IgD-negative memory B cell (primary cell): ENCODE measurements at regions not wholly inside any gene's neighbourhood (a gene's known extent, or its start where the extent isn't known, plus 50 kb on each side); places are given as distances from the start of the nearest gene placed in this dataset.

Experiments
- H3K27ac Mint-ChIP-seq, 3 donors: one replicate each; pipeline ENCODE4 v1.8.0; 2020 to 2022; ENCODE audit warnings: mild to moderate bottlenecking in 3 of 3, mixed read lengths in 3 of 3, moderate library complexity in 1 of 3
- H3K27me3 Mint-ChIP-seq: one replicate; pipeline ENCODE4 v1.8.0; 2021; ENCODE audit warnings: mixed read lengths
- H3K36me3 Mint-ChIP-seq: one replicate; pipeline ENCODE4 v1.8.0; 2020; ENCODE audit warnings: mild to moderate bottlenecking, mixed read lengths
- H3K4me1 Mint-ChIP-seq, 3 donors: one replicate each; pipeline ENCODE4 v1.8.0; 2020 to 2022; ENCODE audit warnings: mixed read lengths in 3 of 3, mild to moderate bottlenecking in 1 of 3
- H3K4me3 Mint-ChIP-seq, 4 donors: one replicate each; pipeline ENCODE4 v1.8.0; 2020 to 2022; ENCODE audit warnings: mild to moderate bottlenecking in 4 of 4, mixed read lengths in 4 of 4, moderate library complexity in 3 of 4
- H3K9me3 Mint-ChIP-seq, 3 donors: one replicate each; pipeline ENCODE4 v1.8.0; 2020 to 2021; ENCODE audit warnings: mixed read lengths in 3 of 3, mild to moderate bottlenecking in 1 of 3

DNA sequence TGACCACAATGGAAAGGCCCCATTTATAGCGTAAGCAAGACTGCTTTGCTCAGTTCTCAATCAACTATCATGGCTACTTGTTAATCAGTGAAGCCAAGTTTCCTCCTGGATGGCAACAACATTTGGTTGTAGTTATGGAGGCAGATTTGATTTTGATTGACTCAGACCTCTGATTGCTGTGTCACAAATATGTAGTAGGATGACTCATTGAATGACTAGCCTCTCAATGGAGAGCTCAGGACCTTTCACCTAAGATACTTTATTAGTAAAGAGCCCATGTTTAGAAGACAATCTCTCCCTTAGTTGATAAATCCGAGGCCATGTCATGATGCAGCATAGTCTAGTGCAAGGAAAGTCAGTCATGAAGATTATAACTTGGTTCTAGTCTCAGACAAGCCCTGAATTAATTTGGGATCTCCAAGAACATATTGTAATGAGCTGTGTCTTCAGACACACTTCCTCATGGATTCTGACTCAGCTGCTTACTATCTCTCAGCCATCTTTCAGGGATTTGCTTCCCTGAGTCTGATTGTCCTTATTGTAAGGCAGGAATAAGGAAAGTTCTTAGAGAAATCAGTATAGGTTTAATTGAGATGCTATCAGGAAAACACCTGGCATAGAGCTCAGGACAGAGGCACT is 397.4 kb upstream of the TMCO5A start:
- H3K36me3 Mint-ChIP-seq, result no peaks in the 10 kb centered on the region
- H3K27me3 Mint-ChIP-seq, result no peaks in the 10 kb centered on the region
- peaks cover 8 to 14% (median 8%) of the 10 kb centered on the region in 3 donors for H3K9me3 Mint-ChIP-seq
- H3K27ac Mint-ChIP-seq, result no peak overlapping the region
- H3K4me3 Mint-ChIP-seq, result no peak overlapping the region
- no peaks in the 10 kb centered on the region for H3K4me1 Mint-ChIP-seq

DNA sequence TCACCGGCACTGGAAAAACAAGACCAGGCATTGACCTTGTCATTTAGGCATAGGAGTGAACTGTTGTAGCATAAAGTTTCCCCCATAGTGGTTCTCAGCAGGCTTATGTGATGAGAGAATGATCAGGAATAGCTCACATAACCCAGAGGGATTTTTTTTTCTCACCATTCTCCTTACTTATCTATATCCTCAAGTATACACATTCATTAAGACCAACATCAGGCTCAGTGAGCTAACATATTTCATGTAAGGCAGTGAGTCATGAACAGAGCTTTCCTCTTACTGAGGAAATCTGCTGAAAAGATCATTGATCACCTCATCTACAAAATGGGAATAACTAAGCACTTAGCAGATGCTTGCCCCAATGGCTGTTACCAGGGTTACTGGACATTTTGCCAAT is 396.6 kb upstream of the TMCO5A start:
- Mint-ChIP-seq H3K4me1 (no peaks in the 10 kb centered on the region), H3K27ac (no peak overlapping the region), H3K4me3 (no peak overlapping the region), H3K9me3 (peaks cover 6 to 14% (median 8%) of the 10 kb centered on the region in 3 donors), H3K27me3 (no peaks in the 10 kb centered on the region), H3K36me3 (no peaks in the 10 kb centered on the region)

DNA sequence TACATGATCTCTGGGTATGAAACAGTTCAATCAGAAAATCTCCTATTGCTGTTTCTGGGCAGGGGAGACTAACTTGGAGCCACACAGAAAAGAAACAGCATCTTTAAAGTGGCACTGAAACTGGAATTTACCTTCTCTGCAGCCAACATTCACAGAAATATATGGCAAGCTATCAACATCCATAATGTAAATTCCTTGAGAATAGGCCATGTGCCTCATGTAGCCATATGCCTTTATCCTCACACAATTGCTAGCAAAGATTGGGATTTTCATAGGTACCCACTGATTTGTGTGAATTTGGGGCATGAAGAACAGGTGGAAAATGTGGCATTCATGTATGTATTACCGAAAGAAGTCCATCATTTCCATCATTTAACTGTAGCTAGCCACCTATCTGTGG is 386.3 kb upstream of the TMCO5A start:
- Mint-ChIP-seq H3K4me1 (no peaks in the 10 kb centered on the region), H3K4me3 (no peak overlapping the region), H3K36me3 (no peaks in the 10 kb centered on the region), H3K27ac (no peak overlapping the region), H3K27me3 (no peaks in the 10 kb centered on the region), H3K9me3 (peaks cover 0 to 5% (median 2%) of the 10 kb centered on the region in 3 donors)

DNA sequence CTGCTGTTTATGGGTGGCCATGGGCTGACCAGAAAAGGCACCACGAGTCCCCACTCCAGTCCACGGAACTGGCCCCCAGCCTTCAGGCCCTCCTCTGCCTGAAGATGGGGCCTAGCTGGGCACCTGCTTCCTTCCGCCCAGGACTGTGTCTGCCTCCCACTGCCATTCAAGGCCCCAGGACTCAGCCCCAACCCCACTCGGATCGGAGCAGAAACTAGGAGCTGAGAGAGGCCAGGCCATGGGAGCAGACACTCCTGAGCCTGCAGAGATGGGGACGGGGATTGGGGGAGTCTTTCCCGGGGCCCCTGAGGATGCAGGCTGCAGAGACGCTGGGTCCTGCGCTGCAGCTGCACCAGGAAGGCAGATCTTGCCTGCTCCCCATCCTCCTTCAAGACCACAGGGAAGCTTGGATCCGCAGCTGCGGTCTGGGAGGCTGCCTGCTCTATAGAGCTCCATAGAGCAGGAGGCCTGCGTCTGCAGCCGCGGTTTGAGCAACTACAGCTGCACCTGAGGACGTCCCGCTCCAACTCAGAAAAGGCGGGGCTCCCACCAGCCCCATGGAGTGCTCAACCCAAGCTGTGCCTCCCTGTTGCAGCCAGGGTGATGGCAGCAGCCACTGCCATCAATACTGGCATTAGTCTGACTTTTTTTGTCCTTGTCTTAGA is 383.9 kb upstream of the TMCO5A start:
- Mint-ChIP-seq H3K36me3 (no peaks in the 10 kb centered on the region), H3K4me3 (no peak overlapping the region), H3K27me3 (no peaks in the 10 kb centered on the region), H3K27ac (no peak overlapping the region), H3K4me1 (no peaks in the 10 kb centered on the region), H3K9me3 (peaks cover 0 to 10% (median 4%) of the 10 kb centered on the region in 3 donors)

DNA sequence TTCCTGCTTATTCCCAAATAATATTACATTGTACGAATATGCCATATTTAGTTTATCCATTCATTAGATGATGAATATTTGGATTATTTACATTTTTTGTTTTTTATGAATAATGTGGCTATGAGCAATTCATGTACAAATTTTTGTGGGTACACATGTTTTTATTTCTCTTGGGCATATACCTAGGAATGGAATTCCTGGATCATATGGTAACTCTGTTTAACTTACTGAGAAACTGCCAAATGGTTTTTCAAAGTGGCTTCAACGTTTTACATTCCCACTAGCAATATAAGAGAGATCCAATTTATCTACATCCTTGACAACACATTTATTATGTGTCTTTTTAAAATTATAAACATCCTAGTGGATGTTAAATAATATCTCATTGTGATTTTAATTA is 362.0 kb upstream of the TMCO5A start:
- Mint-ChIP-seq H3K9me3 (peaks cover 0 to 8% (median 1%) of the 10 kb centered on the region in 3 donors), H3K36me3 (no peaks in the 10 kb centered on the region), H3K4me3 (no peak overlapping the region), H3K4me1 (no peaks in the 10 kb centered on the region), H3K27ac (no peak overlapping the region), H3K27me3 (no peaks in the 10 kb centered on the region)

DNA sequence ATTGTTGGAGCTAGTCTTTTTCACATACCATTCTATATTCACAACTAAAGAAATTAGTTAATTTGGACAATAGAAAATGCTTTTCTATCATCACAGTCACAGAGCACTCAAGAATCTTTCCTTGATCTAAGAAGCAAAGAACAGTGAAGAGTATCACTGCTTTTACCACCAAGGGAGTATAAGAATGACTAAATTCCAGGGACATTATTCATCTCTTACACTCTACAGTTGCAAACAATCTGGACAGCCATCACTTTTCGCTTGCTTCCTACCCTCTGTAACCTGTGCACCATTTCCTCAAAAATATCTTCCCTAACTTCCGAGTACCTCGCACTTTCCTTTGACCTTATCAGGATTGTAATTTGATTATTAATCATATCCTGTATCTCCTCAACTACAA is 359.5 kb upstream of the TMCO5A start:
- Mint-ChIP-seq H3K27ac (no peak overlapping the region), H3K9me3 (peaks cover 0 to 3% (median 1%) of the 10 kb centered on the region in 3 donors)

DNA sequence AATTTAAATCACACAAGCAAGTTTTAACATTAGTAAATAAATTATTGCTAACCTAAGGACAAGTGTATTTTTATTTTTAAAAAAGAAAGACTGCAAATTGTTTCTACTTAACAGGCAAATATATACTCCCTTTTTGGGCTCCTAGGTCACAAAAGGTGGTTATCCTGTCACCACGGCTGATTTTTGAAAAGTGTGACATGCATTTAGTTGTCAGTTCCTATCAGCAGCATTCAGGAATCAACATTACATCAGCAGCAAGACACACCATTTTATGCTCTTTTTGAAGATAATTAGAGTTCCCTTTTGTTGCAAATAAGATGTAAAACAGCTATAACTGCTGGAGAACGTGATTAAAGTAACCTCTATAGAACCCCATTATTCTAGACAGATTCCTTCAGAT is 357.5 kb upstream of the TMCO5A start:
- Mint-ChIP-seq H3K36me3 (no peaks in the 10 kb centered on the region), H3K4me3 (no peak overlapping the region), H3K9me3 (peaks cover under 1 to 2% (median 1%) of the 10 kb centered on the region in 3 donors), H3K4me1 (no peaks in the 10 kb centered on the region), H3K27ac (no peak overlapping the region), H3K27me3 (no peaks in the 10 kb centered on the region)

More for the DNA sequence above, 359.5 kb upstream of the TMCO5A start:
- Mint-ChIP-seq H3K4me1 (no peaks in the 10 kb centered on the region), H3K4me3 (no peak overlapping the region), H3K36me3 (no peaks in the 10 kb centered on the region), H3K27me3 (no peaks in the 10 kb centered on the region)

DNA sequence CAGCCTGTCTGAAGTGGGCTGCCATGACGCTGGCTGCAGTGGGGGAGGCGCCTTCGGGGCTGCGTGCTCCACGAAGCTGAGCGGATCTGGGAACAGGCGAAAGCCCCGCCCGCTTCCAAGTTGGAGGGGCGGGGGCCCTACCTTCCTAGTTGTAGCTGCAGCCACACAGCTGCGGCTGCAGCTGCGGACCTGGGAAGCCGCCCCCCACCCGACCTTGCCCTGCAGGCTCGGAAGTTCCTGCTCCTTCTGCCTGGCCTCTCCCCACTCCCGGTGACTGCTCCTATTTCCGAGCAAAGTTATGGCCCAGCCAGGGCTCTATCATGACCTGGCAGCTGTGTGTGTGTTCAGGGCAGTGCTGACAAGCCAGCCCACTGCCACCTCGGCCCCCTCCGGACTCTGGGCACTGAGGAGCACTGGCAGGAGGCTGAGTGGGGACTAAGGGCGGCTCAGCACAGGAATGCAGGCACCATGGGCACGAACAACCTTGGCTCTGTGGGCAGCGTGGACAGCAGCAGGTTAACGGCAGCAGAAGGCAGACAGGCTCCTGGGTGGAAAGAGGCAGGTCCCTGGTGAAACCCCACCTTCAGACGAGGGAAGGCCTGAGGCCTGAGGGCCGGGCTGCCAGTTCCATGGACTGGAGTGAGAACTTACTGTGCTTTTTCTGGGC is 352.4 kb upstream of the TMCO5A start:
- no peak overlapping the region for H3K27ac Mint-ChIP-seq
- H3K27me3 Mint-ChIP-seq, result no peaks in the 10 kb centered on the region
- H3K36me3 Mint-ChIP-seq, result no peaks in the 10 kb centered on the region
- no peak overlapping the region for H3K4me3 Mint-ChIP-seq
- H3K9me3 Mint-ChIP-seq, result peaks cover 0 to 6% (median under 1%) of the 10 kb centered on the region in 3 donors
- H3K4me1 Mint-ChIP-seq, result no peaks in the 10 kb centered on the region

DNA sequence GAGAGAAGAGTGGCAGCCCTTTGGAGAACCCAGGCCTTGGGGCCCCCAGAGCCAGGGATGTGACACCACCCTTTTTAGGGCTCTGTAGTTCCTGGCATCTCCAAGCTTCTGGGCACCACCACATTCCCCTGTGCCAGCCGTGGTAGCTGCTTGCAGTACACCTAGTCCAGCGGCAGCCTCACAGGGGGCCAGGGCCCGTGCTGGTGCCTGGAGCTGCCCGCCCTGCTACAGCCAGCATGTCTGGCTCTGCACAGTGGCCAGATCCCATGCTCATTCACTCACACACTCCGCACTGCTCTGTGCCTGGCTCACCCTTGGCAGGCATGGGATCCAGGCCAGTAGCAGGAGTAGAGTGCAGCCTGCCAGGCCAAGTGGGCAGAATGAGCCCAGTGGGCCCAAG is 351.6 kb upstream of the TMCO5A start:
- no peaks in the 10 kb centered on the region for H3K4me1 Mint-ChIP-seq
- no peak overlapping the region for H3K27ac Mint-ChIP-seq
- H3K9me3 Mint-ChIP-seq, result peaks cover 4 to 6% (median 4%) of the 10 kb centered on the region in 3 donors

DNA sequence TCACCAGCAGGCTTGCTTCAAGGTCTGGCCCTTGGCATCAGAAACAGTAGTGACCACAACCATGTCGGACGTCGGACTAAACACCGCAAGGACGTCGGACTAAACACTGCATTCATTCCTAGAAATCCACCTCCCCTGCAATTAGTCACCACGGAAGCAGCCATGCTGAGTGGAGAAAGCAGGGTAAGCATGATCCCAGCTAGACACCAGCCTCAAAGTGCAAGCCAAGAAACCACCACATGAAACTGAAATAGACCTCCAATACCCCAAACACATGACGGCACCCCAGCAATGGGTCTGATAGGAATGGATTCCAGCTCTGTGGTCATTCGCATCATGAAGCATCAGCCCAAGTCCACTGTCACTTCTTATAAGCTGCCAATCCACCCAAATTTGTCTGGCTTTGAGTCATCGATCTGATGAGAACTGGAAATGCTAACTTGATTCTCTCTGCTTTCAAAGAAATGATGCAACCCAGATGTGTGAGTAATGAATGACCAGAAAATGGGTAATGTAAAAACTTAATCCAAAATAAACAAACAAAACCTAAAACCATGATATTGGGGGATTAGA is 348.3 kb upstream of the TMCO5A start:
- Mint-ChIP-seq H3K9me3 (peaks cover 4 to 6% (median 4%) of the 10 kb centered on the region in 3 donors), H3K4me3 (no peak overlapping the region), H3K27ac (no peak overlapping the region), H3K4me1 (no peaks in the 10 kb centered on the region), H3K36me3 (no peaks in the 10 kb centered on the region), H3K27me3 (peaks cover 1% of the 10 kb centered on the region)

More for the DNA sequence above, 351.6 kb upstream of the TMCO5A start:
- Mint-ChIP-seq H3K4me3 (no peak overlapping the region), H3K36me3 (no peaks in the 10 kb centered on the region), H3K27me3 (peaks cover 1% of the 10 kb centered on the region)

DNA sequence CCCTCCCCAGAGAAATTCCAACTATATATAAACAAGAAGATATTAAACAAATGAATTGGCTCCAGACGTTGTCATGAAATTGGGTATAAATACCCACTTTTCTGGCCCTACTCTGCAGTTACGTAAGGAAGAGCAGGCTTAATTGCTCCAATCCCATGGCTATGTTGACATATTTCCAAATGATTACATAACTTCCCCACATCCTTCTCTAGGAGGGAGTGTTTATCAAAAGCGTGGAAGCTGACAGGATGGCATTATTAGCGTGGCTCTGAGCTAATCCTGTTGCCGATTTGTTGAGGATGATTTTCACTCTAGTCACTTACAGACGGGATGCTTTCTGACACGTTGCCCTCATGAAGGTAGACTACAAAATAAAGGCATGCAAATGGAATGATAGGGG is 347.5 kb upstream of the TMCO5A start:
- H3K4me1 Mint-ChIP-seq, result no peaks in the 10 kb centered on the region
- H3K27ac Mint-ChIP-seq, result peak overlapping the region in 1 of 3 donors; percentile 5
- H3K9me3 Mint-ChIP-seq, result peaks cover 4 to 5% (median 4%) of the 10 kb centered on the region in 3 donors
- H3K27me3 Mint-ChIP-seq, result peaks cover 1% of the 10 kb centered on the region
- H3K36me3 Mint-ChIP-seq, result no peaks in the 10 kb centered on the region
- no peak overlapping the region for H3K4me3 Mint-ChIP-seq

DNA sequence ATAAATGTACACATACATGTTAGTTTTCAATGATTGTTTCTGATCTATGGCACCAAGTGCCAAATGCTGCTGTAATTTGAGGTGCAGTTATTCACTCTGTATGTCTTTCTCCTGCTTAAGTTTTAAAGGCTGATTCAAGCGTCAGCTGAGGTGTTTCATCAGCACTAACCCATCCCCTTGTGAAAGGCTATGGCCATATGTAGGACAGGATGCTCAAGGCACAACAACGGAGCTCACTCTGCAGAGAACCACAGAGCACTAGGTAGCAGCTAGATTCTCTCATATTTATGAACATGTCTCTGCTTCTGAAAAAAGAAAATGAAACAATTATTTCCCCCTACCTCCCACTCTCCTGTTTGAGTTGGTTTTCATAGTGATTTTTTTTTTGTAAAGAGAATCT is 340.0 kb upstream of the TMCO5A start:
- Mint-ChIP-seq H3K27ac (peak overlapping the region in 1 of 3 donors; percentile 35), H3K4me3 (no peak overlapping the region), H3K4me1 (no peaks in the 10 kb centered on the region), H3K9me3 (peaks cover 0 to 3% (median 0%) of the 10 kb centered on the region in 3 donors), H3K36me3 (no peaks in the 10 kb centered on the region), H3K27me3 (no peaks in the 10 kb centered on the region)

DNA sequence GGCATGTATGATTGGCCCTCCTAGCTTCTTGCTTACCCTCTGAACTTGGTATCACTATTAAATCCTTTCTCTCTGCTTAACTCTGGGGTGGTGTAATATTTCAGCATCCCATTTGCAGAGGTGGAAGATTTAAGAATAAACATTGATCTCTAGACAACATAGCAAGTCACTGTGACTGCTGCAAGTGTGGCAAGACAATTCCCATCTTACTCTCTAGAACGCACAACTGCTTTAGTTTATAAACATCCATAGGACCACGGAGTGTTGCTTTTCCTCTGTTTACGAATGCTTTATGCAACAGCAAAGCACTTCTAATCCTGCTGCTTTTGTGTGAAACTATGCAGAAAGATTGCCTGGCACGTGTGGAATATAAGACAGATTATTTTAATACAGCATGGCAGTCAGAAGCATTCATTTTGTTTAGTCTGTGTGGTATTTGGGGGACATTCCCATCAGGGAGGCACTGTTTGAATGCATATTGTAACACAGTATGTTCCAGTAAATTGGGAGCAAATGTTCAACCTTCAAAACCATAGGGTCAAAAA is 338.9 kb upstream of the TMCO5A start:
- Mint-ChIP-seq H3K27me3 (no peaks in the 10 kb centered on the region), H3K4me3 (no peak overlapping the region), H3K9me3 (peaks cover 0 to 3% (median 0%) of the 10 kb centered on the region in 3 donors), H3K4me1 (no peaks in the 10 kb centered on the region), H3K36me3 (no peaks in the 10 kb centered on the region), H3K27ac (no peak overlapping the region)

DNA sequence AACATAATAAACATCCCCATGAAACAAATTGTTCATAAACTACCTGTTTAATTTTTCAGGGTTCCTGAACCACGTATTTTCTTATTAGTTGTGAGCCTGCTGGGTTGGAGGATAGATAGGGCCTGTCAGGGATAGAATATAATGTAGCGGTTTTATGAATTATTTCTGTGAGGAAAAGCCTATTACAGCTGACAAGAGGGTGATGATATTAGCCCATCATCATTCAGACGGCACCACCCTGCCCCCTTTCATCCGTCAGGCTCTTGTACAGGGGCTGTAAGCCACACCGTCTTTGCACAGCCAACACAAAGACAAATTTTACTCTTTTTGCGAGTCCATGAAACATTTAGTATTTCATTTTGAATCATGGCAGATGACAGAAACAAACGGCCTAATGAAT is 335.3 kb upstream of the TMCO5A start:
- Mint-ChIP-seq H3K27me3 (no peaks in the 10 kb centered on the region), H3K9me3 (peaks cover 0 to 10% (median 2%) of the 10 kb centered on the region in 3 donors), H3K36me3 (no peaks in the 10 kb centered on the region), H3K4me1 (no peaks in the 10 kb centered on the region), H3K4me3 (no peak overlapping the region), H3K27ac (no peak overlapping the region)

DNA sequence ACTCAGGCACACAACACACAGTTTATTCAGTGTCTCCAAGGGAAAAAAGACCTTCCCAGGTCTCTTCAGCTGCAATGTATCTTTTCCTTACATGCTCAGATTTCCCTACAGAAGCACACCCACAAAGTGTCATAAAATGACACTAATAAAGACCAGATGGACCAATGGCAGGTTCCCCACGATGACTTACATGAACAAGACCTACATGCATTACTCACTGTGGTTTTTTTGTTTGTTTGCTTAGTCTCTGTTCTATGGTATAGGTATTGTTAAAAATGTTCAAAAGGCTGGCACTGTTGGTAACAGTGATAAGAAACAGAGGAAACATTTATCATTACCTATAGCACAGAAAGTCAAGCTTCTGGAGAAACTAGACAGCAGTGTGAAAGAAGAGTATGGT is 318.2 kb upstream of the TMCO5A start:
- Mint-ChIP-seq H3K9me3 (peaks cover 7 to 10% (median 8%) of the 10 kb centered on the region in 3 donors), H3K4me3 (no peak overlapping the region), H3K36me3 (no peaks in the 10 kb centered on the region), H3K27me3 (no peaks in the 10 kb centered on the region), H3K4me1 (no peaks in the 10 kb centered on the region), H3K27ac (no peak overlapping the region)
